Liver (tissue), 8 donors: ENCODE measurements at regions not wholly inside any gene's neighbourhood (a gene's known extent, or its start where the extent isn't known, plus 50 kb on each side); places are given as distances from the start of the nearest gene placed in this dataset.

Source experiments
- DNase-seq: peaks from one replicate; pipeline ENCODE4 v3.0.0-alpha.2; 2017; ENCODE audit warnings: low spot score
- H3K27ac ChIP-seq, 2 donors: one replicate each; pipeline ENCODE4 v1.7.0; 2013; ENCODE audit warnings: inconsistent platforms in 2 of 2, low read length in 2 of 2, control low read depth in 1 of 2, low read depth in 1 of 2, mild to moderate bottlenecking in 1 of 2
- H3K27me3 ChIP-seq, 4 donors: one replicate each; pipeline versions ENCODE4 v1.6.1 to v1.7.0; 2013; ENCODE audit warnings: low read length in 3 of 4, inconsistent platforms in 1 of 4, mild to moderate bottlenecking in 1 of 4, moderate library complexity in 1 of 4; ENCODE audit not compliant: control insufficient read depth in 4 of 4, insufficient read depth in 4 of 4
- H3K36me3 ChIP-seq, 4 donors: one replicate each; pipeline versions ENCODE4 v1.6.1 to v1.7.0; 2013; ENCODE audit warnings: low read length in 3 of 4, mild to moderate bottlenecking in 3 of 4, low read depth in 1 of 4, moderate library complexity in 1 of 4; ENCODE audit not compliant: control insufficient read depth in 4 of 4, insufficient read depth in 3 of 4
- H3K4me1 ChIP-seq, 4 donors: one replicate each; pipeline versions ENCODE4 v1.6.1 to v1.7.0; 2013; ENCODE audit warnings: low read length in 3 of 4, mild to moderate bottlenecking in 3 of 4, moderate library complexity in 1 of 4; ENCODE audit not compliant: control insufficient read depth in 4 of 4, insufficient read depth in 4 of 4
- H3K4me3 ChIP-seq, 3 donors: one replicate each; pipeline versions ENCODE4 v1.6.1 to v1.7.0; 2013; ENCODE audit warnings: low read length in 3 of 3, control low read depth in 1 of 3, low read depth in 1 of 3, mild to moderate bottlenecking in 1 of 3
- H3K9ac ChIP-seq, 2 donors: one replicate each; pipeline ENCODE4 v1.7.0; 2013; ENCODE audit warnings: low read length in 2 of 2, mild to moderate bottlenecking in 2 of 2, moderate library complexity in 2 of 2, control low read depth in 1 of 2, low read depth in 1 of 2
- H3K9me3 ChIP-seq, 4 donors: one replicate each; pipeline versions ENCODE4 v1.6.1 to v1.7.0; 2013; ENCODE audit warnings: low read length in 3 of 4; ENCODE audit not compliant: control insufficient read depth in 4 of 4
- FOXA1 ChIP-seq: IDR thresholded peaks from 2 replicates; pipeline ENCODE4 v1.6.1; 2016; ENCODE audit warnings: antibody characterized with exemption
- FOXA2 ChIP-seq: IDR thresholded peaks from 2 replicates; pipeline ENCODE4 v1.6.1; 2016; ENCODE audit warnings: antibody characterized with exemption
- GABPA ChIP-seq, 2 donors: IDR thresholded peaks in 1 of 2; conservative IDR thresholded peaks in 1 of 2; 2 replicates each; pipeline ENCODE4 v1.6.1; 2016; ENCODE audit warnings: antibody characterized with exemption in 2 of 2, mild to moderate bottlenecking in 1 of 2, moderate library complexity in 1 of 2
- HNF4A ChIP-seq, 2 donors: conservative IDR thresholded peaks; 2 replicates each; pipeline ENCODE4 v1.6.1; 2016; ENCODE audit warnings: antibody characterized with exemption in 2 of 2, mild to moderate bottlenecking in 2 of 2
- JUND ChIP-seq, 2 donors: IDR thresholded peaks; 2 replicates each; pipeline ENCODE4 v1.6.1; 2016; ENCODE audit warnings: antibody characterized with exemption in 2 of 2
- NR2F2 ChIP-seq: IDR thresholded peaks from 2 replicates; pipeline ENCODE4 v1.6.1; 2016; ENCODE audit warnings: antibody characterized with exemption
- RAD21 ChIP-seq, 2 donors: IDR thresholded peaks; 2 replicates each; pipeline ENCODE4 v1.6.1; 2016; ENCODE audit warnings: antibody characterized with exemption in 2 of 2, mild to moderate bottlenecking in 2 of 2
- RXRA ChIP-seq, 2 donors: IDR thresholded peaks; 2 replicates each; pipeline ENCODE4 v1.6.1; 2017 to 2018; ENCODE audit warnings: antibody characterized with exemption in 2 of 2, mild to moderate bottlenecking in 1 of 2
- SP1 ChIP-seq: IDR thresholded peaks from 2 replicates; pipeline ENCODE4 v1.6.1; 2018; ENCODE audit warnings: antibody characterized with exemption, mild to moderate bottlenecking
- WGBS: extraction: QIAGEN DNeasy Blood & Tissue Kit; methylation state at CpG from one replicate; pipeline ENCODE4 v1.1.7; 2013; 5-methylcytosine and 5-hydroxymethylcytosine counted together
- TF ChIP-seq, protein P1 (sequence below): IDR thresholded peaks from 2 replicates; pipeline ENCODE4 v1.6.1; 2016; ENCODE audit warnings: antibody characterized with exemption
- TF ChIP-seq, protein P2 (sequence below): IDR thresholded peaks from 2 replicates; pipeline ENCODE4 v1.6.1; 2016; ENCODE audit warnings: antibody characterized with exemption
- TF ChIP-seq, protein P3 (sequence below): IDR thresholded peaks from 2 replicates; pipeline ENCODE4 v1.6.1; 2016; ENCODE audit warnings: antibody characterized with exemption, mild to moderate bottlenecking
- TF ChIP-seq, protein P4 (sequence below): fragments of 150-350 bp; IDR thresholded peaks from 2 replicates; pipeline ENCODE4 v1.5.1; 2017; ENCODE audit warnings: improper control_type of control experiment, low read depth, low read length; ENCODE audit not compliant: missing input control
- TF ChIP-seq, protein P5 (sequence below): IDR thresholded peaks from 2 replicates; pipeline ENCODE4 v1.6.1; 2016; ENCODE audit warnings: antibody characterized with exemption
- donor health status: healthy.
- donor health status: healthy.
- donor health status: healthy.
- donor health status: healthy.
- donor health status: healthy.

DNA sequence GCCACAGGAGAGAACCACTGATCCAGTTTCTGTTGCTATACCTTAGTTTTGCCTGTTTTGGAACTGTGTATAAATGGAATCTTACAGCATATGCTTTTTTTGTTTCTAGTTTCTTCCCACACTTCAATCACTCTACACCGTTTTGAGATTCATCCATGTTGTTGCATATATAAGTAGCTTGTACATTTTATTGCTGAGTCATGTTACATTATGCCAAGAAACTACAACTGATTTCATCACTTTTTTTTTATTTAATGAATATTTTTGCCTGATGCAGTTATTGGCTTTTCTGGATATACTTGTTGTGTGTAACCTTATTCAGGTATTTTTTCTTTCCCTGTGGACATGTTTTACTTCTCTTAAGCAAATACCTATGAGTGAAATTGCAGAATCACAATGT is 1135.9 kb downstream of the RAPGEF2 start:
- Histone ChIP-seq H3K4me3 (no peak overlapping the region), H3K36me3 (no peaks in the 10 kb centered on the region)

DNA sequence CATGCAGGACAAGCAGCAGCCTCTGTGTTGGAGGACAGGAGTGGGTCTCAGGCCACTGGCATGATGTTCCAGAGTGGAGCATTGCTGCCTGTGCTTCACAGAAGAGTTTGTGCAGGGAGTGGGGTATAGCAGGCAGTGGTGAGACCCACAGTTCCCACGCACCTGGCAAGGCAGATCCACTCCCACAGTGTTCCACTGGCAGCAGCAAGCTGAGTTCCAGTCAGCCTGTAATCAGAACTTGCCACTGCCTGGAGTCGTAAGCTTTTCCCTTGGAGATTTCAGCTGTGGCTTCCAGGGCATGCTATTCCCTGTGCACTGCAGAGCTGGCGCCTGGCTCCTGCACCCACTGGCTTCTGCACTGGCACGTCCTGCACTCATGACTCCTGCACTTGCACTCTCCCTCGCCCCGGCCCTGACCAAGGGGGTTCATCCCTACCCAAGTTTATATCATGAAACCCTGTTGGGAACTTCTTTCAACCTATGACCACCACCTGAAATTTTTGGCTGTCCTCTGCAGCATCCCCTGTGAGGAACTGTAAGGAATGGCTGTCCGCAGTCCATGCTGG is 1144.3 kb downstream of the RAPGEF2 start:
- H3K4me1 ChIP-seq, result no peaks in the 10 kb centered on the region
- no peaks in the 10 kb centered on the region for H3K27me3 ChIP-seq
- no peaks in the 10 kb centered on the region for H3K36me3 ChIP-seq
- H3K27ac ChIP-seq, result no peak overlapping the region
- WGBS, result 76% methylated on average over 7 of the region's 7 CpGs
- H3K4me3 ChIP-seq, result no peak overlapping the region
- TF ChIP-seq FOXA2 (no peak), NR2F2 (no peak), SP1 (no peak)
- TF ChIP-seq, protein P1, sequence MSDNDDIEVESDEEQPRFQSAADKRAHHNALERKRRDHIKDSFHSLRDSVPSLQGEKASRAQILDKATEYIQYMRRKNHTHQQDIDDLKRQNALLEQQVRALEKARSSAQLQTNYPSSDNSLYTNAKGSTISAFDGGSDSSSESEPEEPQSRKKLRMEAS, result no peak
- TF ChIP-seq, protein P2, sequence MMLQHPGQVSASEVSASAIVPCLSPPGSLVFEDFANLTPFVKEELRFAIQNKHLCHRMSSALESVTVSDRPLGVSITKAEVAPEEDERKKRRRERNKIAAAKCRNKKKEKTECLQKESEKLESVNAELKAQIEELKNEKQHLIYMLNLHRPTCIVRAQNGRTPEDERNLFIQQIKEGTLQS, result no peak
- TF ChIP-seq, protein P3, sequence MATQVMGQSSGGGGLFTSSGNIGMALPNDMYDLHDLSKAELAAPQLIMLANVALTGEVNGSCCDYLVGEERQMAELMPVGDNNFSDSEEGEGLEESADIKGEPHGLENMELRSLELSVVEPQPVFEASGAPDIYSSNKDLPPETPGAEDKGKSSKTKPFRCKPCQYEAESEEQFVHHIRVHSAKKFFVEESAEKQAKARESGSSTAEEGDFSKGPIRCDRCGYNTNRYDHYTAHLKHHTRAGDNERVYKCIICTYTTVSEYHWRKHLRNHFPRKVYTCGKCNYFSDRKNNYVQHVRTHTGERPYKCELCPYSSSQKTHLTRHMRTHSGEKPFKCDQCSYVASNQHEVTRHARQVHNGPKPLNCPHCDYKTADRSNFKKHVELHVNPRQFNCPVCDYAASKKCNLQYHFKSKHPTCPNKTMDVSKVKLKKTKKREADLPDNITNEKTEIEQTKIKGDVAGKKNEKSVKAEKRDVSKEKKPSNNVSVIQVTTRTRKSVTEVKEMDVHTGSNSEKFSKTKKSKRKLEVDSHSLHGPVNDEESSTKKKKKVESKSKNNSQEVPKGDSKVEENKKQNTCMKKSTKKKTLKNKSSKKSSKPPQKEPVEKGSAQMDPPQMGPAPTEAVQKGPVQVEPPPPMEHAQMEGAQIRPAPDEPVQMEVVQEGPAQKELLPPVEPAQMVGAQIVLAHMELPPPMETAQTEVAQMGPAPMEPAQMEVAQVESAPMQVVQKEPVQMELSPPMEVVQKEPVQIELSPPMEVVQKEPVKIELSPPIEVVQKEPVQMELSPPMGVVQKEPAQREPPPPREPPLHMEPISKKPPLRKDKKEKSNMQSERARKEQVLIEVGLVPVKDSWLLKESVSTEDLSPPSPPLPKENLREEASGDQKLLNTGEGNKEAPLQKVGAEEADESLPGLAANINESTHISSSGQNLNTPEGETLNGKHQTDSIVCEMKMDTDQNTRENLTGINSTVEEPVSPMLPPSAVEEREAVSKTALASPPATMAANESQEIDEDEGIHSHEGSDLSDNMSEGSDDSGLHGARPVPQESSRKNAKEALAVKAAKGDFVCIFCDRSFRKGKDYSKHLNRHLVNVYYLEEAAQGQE, result no peak
- no peaks in the 10 kb centered on the region for H3K9me3 ChIP-seq
- no peak overlapping the region for H3K9ac ChIP-seq
- DNase-seq, result no peak

More for the DNA sequence above, 1135.9 kb downstream of the RAPGEF2 start:
- TF ChIP-seq RAD21 (IDR thresholded peaks at IDR 0.05) (no peak), SP1 (no peak), RXRA (IDR thresholded peaks at IDR 0.05) (no peak), JUND (IDR thresholded peaks at IDR 0.05) (no peak), FOXA1 (no peak), HNF4A (conservative IDR thresholded peaks at IDR 0.05) (no peak), GABPA (IDR thresholded peaks at IDR 0.05 in 1 of 2, conservative IDR thresholded peaks at IDR 0.05 in 1 of 2) (no peak)
- TF ChIP-seq, protein P4, sequence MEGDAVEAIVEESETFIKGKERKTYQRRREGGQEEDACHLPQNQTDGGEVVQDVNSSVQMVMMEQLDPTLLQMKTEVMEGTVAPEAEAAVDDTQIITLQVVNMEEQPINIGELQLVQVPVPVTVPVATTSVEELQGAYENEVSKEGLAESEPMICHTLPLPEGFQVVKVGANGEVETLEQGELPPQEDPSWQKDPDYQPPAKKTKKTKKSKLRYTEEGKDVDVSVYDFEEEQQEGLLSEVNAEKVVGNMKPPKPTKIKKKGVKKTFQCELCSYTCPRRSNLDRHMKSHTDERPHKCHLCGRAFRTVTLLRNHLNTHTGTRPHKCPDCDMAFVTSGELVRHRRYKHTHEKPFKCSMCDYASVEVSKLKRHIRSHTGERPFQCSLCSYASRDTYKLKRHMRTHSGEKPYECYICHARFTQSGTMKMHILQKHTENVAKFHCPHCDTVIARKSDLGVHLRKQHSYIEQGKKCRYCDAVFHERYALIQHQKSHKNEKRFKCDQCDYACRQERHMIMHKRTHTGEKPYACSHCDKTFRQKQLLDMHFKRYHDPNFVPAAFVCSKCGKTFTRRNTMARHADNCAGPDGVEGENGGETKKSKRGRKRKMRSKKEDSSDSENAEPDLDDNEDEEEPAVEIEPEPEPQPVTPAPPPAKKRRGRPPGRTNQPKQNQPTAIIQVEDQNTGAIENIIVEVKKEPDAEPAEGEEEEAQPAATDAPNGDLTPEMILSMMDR, result no peak
- TF ChIP-seq, protein P5, sequence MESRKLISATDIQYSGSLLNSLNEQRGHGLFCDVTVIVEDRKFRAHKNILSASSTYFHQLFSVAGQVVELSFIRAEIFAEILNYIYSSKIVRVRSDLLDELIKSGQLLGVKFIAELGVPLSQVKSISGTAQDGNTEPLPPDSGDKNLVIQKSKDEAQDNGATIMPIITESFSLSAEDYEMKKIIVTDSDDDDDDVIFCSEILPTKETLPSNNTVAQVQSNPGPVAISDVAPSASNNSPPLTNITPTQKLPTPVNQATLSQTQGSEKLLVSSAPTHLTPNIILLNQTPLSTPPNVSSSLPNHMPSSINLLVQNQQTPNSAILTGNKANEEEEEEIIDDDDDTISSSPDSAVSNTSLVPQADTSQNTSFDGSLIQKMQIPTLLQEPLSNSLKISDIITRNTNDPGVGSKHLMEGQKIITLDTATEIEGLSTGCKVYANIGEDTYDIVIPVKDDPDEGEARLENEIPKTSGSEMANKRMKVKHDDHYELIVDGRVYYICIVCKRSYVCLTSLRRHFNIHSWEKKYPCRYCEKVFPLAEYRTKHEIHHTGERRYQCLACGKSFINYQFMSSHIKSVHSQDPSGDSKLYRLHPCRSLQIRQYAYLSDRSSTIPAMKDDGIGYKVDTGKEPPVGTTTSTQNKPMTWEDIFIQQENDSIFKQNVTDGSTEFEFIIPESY, result no peak
- Histone ChIP-seq H3K27me3 (no peaks in the 10 kb centered on the region), H3K27ac (no peak overlapping the region), H3K9ac (no peak overlapping the region), H3K4me1 (no peaks in the 10 kb centered on the region), H3K9me3 (no peaks in the 10 kb centered on the region)
- DNase-seq, result no peak
- WGBS, result 87% methylated on average over 1 of the region's 1 CpG
